Fibroblast of lung (primary cell): ENCODE measurements at regions not wholly inside any gene's neighbourhood (a gene's known extent, or its start where the extent isn't known, plus 50 kb on each side); places are given as distances from the start of the nearest gene placed in this dataset.

Source experiments
- CTCF ChIP-seq, 2 donors: IDR thresholded peaks in 1 of 2; conservative IDR thresholded peaks in 1 of 2; 1 replicate in 1 of 2; 2 replicates in 1 of 2; pipeline ENCODE4 v1.5.1; 2011 to 2012; ENCODE audit warnings: low read length in 2 of 2, control low read depth in 1 of 2, inconsistent platforms in 1 of 2, low read depth in 1 of 2, mild to moderate bottlenecking in 1 of 2
- EZH2 ChIP-seq: IDR thresholded peaks from 2 replicates; pipeline ENCODE4 v1.5.1; 2012; ENCODE audit warnings: low read length, control low read depth, mild to moderate bottlenecking; ENCODE audit errors: missing control alignments

GRCh38 chr2:52475590-52475989, 1292.0 kb upstream of the CHAC2 start:
- TF ChIP-seq CTCF (conservative IDR thresholded peaks at IDR 0.05 in 1 of 2, IDR thresholded peaks at IDR 0.05 in 1 of 2; ENCODE audit: low read depth in 1 of 2, low read length in 2 of 2) (no peak), EZH2 (no peak)
